H1 (cell line): ENCODE measurements at regions not wholly inside any gene's neighbourhood (a gene's known extent, or its start where the extent isn't known, plus 50 kb on each side); places are given as distances from the start of the nearest gene placed in this dataset.

Experiments used
- CTCF ChIA-PET: fragments of 300-600 bp; sonication (Branson Sonifier 250); formaldehyde crosslinking; loops from one replicate; lab custom pipeline; 2021; ENCODE audit not compliant: partially characterized antibody; lab: Charles Lee
- POLR2A ChIA-PET: fragments of 300-600 bp; sonication (Branson Sonifier 250); formaldehyde crosslinking; loops from one replicate; lab custom pipeline; 2021; ENCODE audit warnings: inconsistent platforms; ENCODE audit not compliant: partially characterized antibody; lab: Charles Lee
- DNase-seq, 2 experiments: peaks; one replicate each; pipeline versions ENCODE4 v3.0.0 to v3.0.0-alpha.2; 2010 to 2022; ENCODE audit warnings: low spot score in 2 of 2, low read depth in 1 of 2, mixed read lengths in 1 of 2
- FAIRE-seq: peaks from 2 replicates; lab custom pipeline; 2011; peaks lifted over from hg19 to GRCh38; lab: Jason Lieb, UNC
- H2AFZ ChIP-seq: 2 replicates; pipeline ENCODE4 v1.8.1; 2012; ENCODE audit warnings: low read length, inconsistent platforms
- H2AK5ac ChIP-seq: 2 replicates; pipeline ENCODE4 v1.6.1; 2013; ENCODE audit warnings: low read depth, low read length
- H2BK120ac ChIP-seq: replicated peaks from 2 replicates; pipeline ENCODE3; 2013; ENCODE audit warnings: low read depth, low read length, inconsistent platforms
- H2BK12ac ChIP-seq: 2 replicates; pipeline ENCODE4 v1.6.1; 2013; ENCODE audit warnings: low read depth, low read length
- H2BK15ac ChIP-seq: 2 replicates; pipeline ENCODE4 v1.6.1; 2013; ENCODE audit warnings: low read length
- H2BK20ac ChIP-seq: 2 replicates; pipeline ENCODE4 v1.6.1; 2013; ENCODE audit warnings: low read length
- H2BK5ac ChIP-seq: 2 replicates; pipeline ENCODE4 v1.6.1; 2013; ENCODE audit warnings: low read depth, low read length
- H3K14ac ChIP-seq: 2 replicates; pipeline ENCODE4 v1.6.1; 2013; ENCODE audit warnings: inconsistent platforms; ENCODE audit not compliant: insufficient read length
- H3K18ac ChIP-seq: 2 replicates; pipeline ENCODE4 v1.6.1; 2013; ENCODE audit warnings: low read length; ENCODE audit errors: extremely low read depth
- H3K23ac ChIP-seq: 2 replicates; pipeline ENCODE4 v1.6.1; 2013; ENCODE audit warnings: inconsistent platforms; ENCODE audit not compliant: insufficient read length
- H3K23me2 ChIP-seq: 2 replicates; pipeline ENCODE4 v1.6.1; 2013; ENCODE audit warnings: low read depth, low read length
- H3K27ac ChIP-seq: 2 replicates; pipeline ENCODE4 v1.6.1; 2011; ENCODE audit warnings: low read depth, low read length, inconsistent platforms
- H3K27me3 ChIP-seq, 4 experiments: replicated peaks in 1 of 4; 1 replicate in 1 of 4; 2 replicates in 3 of 4; pipeline versions ENCODE4 v1.6.1 to v1.8.1; 2011 to 2013; ENCODE audit warnings: low read length in 3 of 4, mild to moderate bottlenecking in 3 of 4, inconsistent platforms in 2 of 4, mixed read lengths in 2 of 4, moderate library complexity in 1 of 4; ENCODE audit not compliant: control insufficient read depth in 3 of 4, insufficient read depth in 3 of 4; ENCODE audit errors: extremely low read depth in 1 of 4
- H3K36me3 ChIP-seq, 4 experiments: 2 replicates each; pipeline versions ENCODE4 v1.6.1 to v1.8.1; 2011 to 2013; ENCODE audit warnings: mild to moderate bottlenecking in 4 of 4, low read length in 3 of 4, moderate library complexity in 2 of 4, control low read depth in 1 of 4, inconsistent platforms in 1 of 4; ENCODE audit not compliant: insufficient read depth in 4 of 4, control insufficient read depth in 2 of 4
- H3K4ac ChIP-seq: replicated peaks from 2 replicates; pipeline ENCODE3; 2013; ENCODE audit warnings: low read length, low read depth, mixed read lengths, inconsistent platforms; ENCODE audit not compliant: insufficient read length
- H3K4me1 ChIP-seq, 4 experiments: replicated peaks in 1 of 4; 1 replicate in 1 of 4; 2 replicates in 3 of 4; pipeline versions ENCODE4 v1.6.1 to v1.8.1; 2011 to 2013; ENCODE audit warnings: low read length in 3 of 4, inconsistent platforms in 2 of 4, mixed read lengths in 1 of 4; ENCODE audit not compliant: insufficient read depth in 4 of 4, control insufficient read depth in 3 of 4
- H3K4me2 ChIP-seq, 2 experiments: 2 replicates each; pipeline versions ENCODE4 v1.6.1 to v1.8.1; 2011 to 2013; ENCODE audit warnings: low read depth in 2 of 2, low read length in 2 of 2, control low read depth in 1 of 2, inconsistent platforms in 1 of 2, mild to moderate bottlenecking in 1 of 2; ENCODE audit not compliant: insufficient read depth in 1 of 2
- H3K4me3 ChIP-seq, 4 experiments: fragments of 200-600, 300-600 bp in 1 of 4; sonication (generic), shearing (Covaris generic), sonication (Bioruptor Twin) in 1 of 4; 2 replicates each; pipeline versions ENCODE4 v1.5.1 to v1.8.1; 2011 to 2016; ENCODE audit warnings: low read length in 4 of 4, low read depth in 3 of 4, control low read depth in 2 of 4, inconsistent platforms in 2 of 4, mild to moderate bottlenecking in 2 of 4, mixed read lengths in 1 of 4, moderate library complexity in 1 of 4; ENCODE audit not compliant: insufficient read depth in 2 of 4; ENCODE audit errors: extremely low read depth in 1 of 4
- H3K56ac ChIP-seq: replicated peaks from 2 replicates; pipeline ENCODE3; 2013; ENCODE audit warnings: low read depth, mild to moderate bottlenecking, mixed read lengths, low read length, inconsistent platforms; ENCODE audit not compliant: insufficient read length
- H3K79me1 ChIP-seq: 2 replicates; pipeline ENCODE4 v1.6.1; 2013; ENCODE audit warnings: low read depth, low read length, control low read depth
- H3K79me2 ChIP-seq, 2 experiments: 2 replicates each; pipeline versions ENCODE4 v1.6.1 to v1.8.1; 2012 to 2013; ENCODE audit warnings: low read length in 2 of 2, mild to moderate bottlenecking in 2 of 2, inconsistent platforms in 1 of 2; ENCODE audit not compliant: insufficient read depth in 2 of 2, control insufficient read depth in 1 of 2
- H3K9ac ChIP-seq, 4 experiments: replicated peaks in 1 of 4; 1 replicate in 1 of 4; 2 replicates in 3 of 4; pipeline versions ENCODE4 v1.6.1 to v1.8.1; 2011 to 2013; ENCODE audit warnings: low read depth in 3 of 4, low read length in 3 of 4, control low read depth in 2 of 4, mild to moderate bottlenecking in 2 of 4, moderate library complexity in 2 of 4, inconsistent platforms in 1 of 4; ENCODE audit errors: extremely low read depth in 1 of 4
- H3K9me3 ChIP-seq, 2 experiments: 2 replicates each; pipeline versions ENCODE4 v1.6.1 to v1.8.1; 2012 to 2013; ENCODE audit warnings: mild to moderate bottlenecking in 2 of 2, moderate library complexity in 2 of 2, control low read depth in 1 of 2, inconsistent platforms in 1 of 2, low read depth in 1 of 2, low read length in 1 of 2, mixed read lengths in 1 of 2; ENCODE audit not compliant: insufficient read depth in 2 of 2
- H4K20me1 ChIP-seq, 2 experiments: replicated peaks in 1 of 2; 2 replicates each; pipeline versions ENCODE3 to v1.8.1; 2011 to 2013; ENCODE audit warnings: inconsistent platforms in 2 of 2, low read length in 2 of 2, mild to moderate bottlenecking in 1 of 2; ENCODE audit not compliant: insufficient read depth in 2 of 2, control insufficient read depth in 1 of 2
- H4K5ac ChIP-seq: 2 replicates; pipeline ENCODE4 v1.6.1; 2013; ENCODE audit warnings: low read length, low read depth, mixed read lengths, inconsistent platforms; ENCODE audit not compliant: insufficient read length
- H4K8ac ChIP-seq: 2 replicates; pipeline ENCODE4 v1.8.0; 2013; ENCODE audit warnings: mild to moderate bottlenecking, moderate library complexity, low read length, inconsistent platforms; ENCODE audit not compliant: insufficient read depth; ENCODE audit errors: extremely low read depth
- H4K91ac ChIP-seq: replicated peaks from 2 replicates; pipeline ENCODE3; 2013; ENCODE audit warnings: low read length, mixed read lengths, inconsistent platforms; ENCODE audit not compliant: insufficient read length
- BACH1 ChIP-seq: IDR thresholded peaks from 2 replicates; pipeline ENCODE4 v1.6.1; 2012; ENCODE audit warnings: low read length, improper control_type of control experiment
- BRCA1 ChIP-seq: IDR thresholded peaks from 2 replicates; pipeline ENCODE4 v1.6.1; 2012; ENCODE audit warnings: low read depth, low read length, improper control_type of control experiment
- CBX8 ChIP-seq: fragments of 300-800, 300-1000 bp; sonication (generic); IDR thresholded peaks from 2 replicates; pipeline ENCODE4 v1.7.1; 2016; ENCODE audit warnings: low read depth, low read length, borderline replicate concordance
- EGR1 ChIP-seq: IDR thresholded peaks from 2 replicates; pipeline ENCODE4 v1.6.1; 2011; ENCODE audit warnings: low read depth, low read length, borderline replicate concordance
- EP300 ChIP-seq, 2 experiments: IDR thresholded peaks; 1 replicate in 1 of 2; 2 replicates in 1 of 2; pipeline ENCODE4 v1.6.1; 2011 to 2012; ENCODE audit warnings: low read depth in 2 of 2, low read length in 2 of 2, mild to moderate bottlenecking in 2 of 2, borderline replicate concordance in 1 of 2, inconsistent platforms in 1 of 2, moderate library complexity in 1 of 2
- MAFK ChIP-seq: IDR thresholded peaks from 2 replicates; pipeline ENCODE4 v1.6.1; 2012; ENCODE audit warnings: low read depth, mild to moderate bottlenecking, improper control_type of control experiment, low read length
- NANOG ChIP-seq: IDR thresholded peaks from 2 replicates; pipeline ENCODE4 v1.6.1; 2011; ENCODE audit warnings: low read length, low read depth, mild to moderate bottlenecking, inconsistent platforms; ENCODE audit not compliant: insufficient read depth, poor library complexity, severe bottlenecking
- POLR2AphosphoS5 ChIP-seq: IDR thresholded peaks from 2 replicates; pipeline ENCODE4 v1.6.1; 2011; ENCODE audit warnings: low read depth, low read length
- POU5F1 ChIP-seq: IDR thresholded peaks from 2 replicates; pipeline ENCODE4 v1.6.1; 2011; ENCODE audit warnings: low read depth, mild to moderate bottlenecking, low read length, moderate library complexity
- RBBP5 ChIP-seq: IDR thresholded peaks from 2 replicates; pipeline ENCODE4 v1.7.1; 2012; ENCODE audit warnings: low read depth, mild to moderate bottlenecking, inconsistent platforms, low read length, moderate library complexity, borderline replicate concordance
- SIN3A ChIP-seq, 2 experiments: IDR thresholded peaks in 1 of 2; conservative IDR thresholded peaks in 1 of 2; 2 replicates each; pipeline ENCODE4 v1.6.1; 2011 to 2012; ENCODE audit warnings: low read length in 2 of 2, improper control_type of control experiment in 1 of 2, low read depth in 1 of 2, mild to moderate bottlenecking in 1 of 2
- SRF ChIP-seq: IDR thresholded peaks from 2 replicates; pipeline ENCODE4 v1.6.1; 2011; ENCODE audit warnings: mild to moderate bottlenecking, low read depth, low read length, moderate library complexity
- USF2 ChIP-seq: IDR thresholded peaks from 2 replicates; pipeline ENCODE4 v1.6.1; 2011; ENCODE audit warnings: low read length, improper control_type of control experiment
- ZNF274 ChIP-seq: IDR thresholded peaks from 2 replicates; pipeline ENCODE4 v1.7.0; 2012; ENCODE audit warnings: low read length, borderline replicate concordance; ENCODE audit errors: extremely low read depth
- WGBS, 2 experiments: shearing (Covaris generic) in 1 of 2; methylation state at CpG; one replicate each; pipeline versions ENCODE4 v1.1.6 to v1.1.7; 2013 to 2015; ENCODE audit warnings: low lambda C conversion rate in 2 of 2, mixed read lengths in 2 of 2, inconsistent platforms in 1 of 2, low coverage in 1 of 2, missing lambda C conversion rate in 1 of 2; ENCODE audit not compliant: insufficient replicate concordance in 2 of 2, insufficient coverage in 1 of 2, insufficient read length in 1 of 2; ENCODE audit errors: extremely low coverage in 1 of 2, missing lambda C conversion rate in 1 of 2; 5-methylcytosine and 5-hydroxymethylcytosine counted together

GRCh38 chr11:38130976-38131375 lies 1532.9 kb upstream of the RAG2 start:
- Histone ChIP-seq H3K4me2 (peak overlapping the region in 1 of 2 experiments; percentile 44; a peak in 2 of 4 replicates), H3K27me3 (no peaks in the 10 kb centered on the region), H3K4ac (no peak overlapping the region), H4K8ac (no peak overlapping the region), H2BK15ac (no peak overlapping the region), H3K9ac (no peak overlapping the region), H4K20me1 (no peaks in the 10 kb centered on the region), H3K4me3 (peak overlapping the region in 1 of 4 experiments; percentile 11; a peak in 1 of 8 replicates), H2BK12ac (no peak overlapping the region), H2BK20ac (no peak overlapping the region), H3K23ac (no peak overlapping the region), H4K91ac (no peak overlapping the region), H2AK5ac (no peak overlapping the region), H3K79me1 (no peaks in the 10 kb centered on the region), H3K14ac (no peak overlapping the region), H3K79me2 (no peaks in the 10 kb centered on the region), H3K18ac (no peak overlapping the region), H2BK120ac (no peak overlapping the region), H3K27ac (no peak overlapping the region), H3K4me1 (peaks cover 0 to 11% (median 0%) of the 10 kb centered on the region in 4 experiments; a peak in 1 of 7 replicates), H2BK5ac (no peak overlapping the region), H2AFZ (no peak overlapping the region), H3K56ac (no peak overlapping the region), H4K5ac (no peak overlapping the region), H3K23me2 (no peaks in the 10 kb centered on the region), H3K9me3 (no peaks in the 10 kb centered on the region), H3K36me3 (no peaks in the 10 kb centered on the region; a peak in 1 of 8 replicates)
- WGBS, 2 experiments: 44% methylated on average over 3 of the region's 3 CpGs; no CpG with 5 or more reads in 1 of the 2 experiments
- FAIRE-seq (no peak), DNase-seq (no peak)
- ChIA-PET POLR2A (no interaction called here), CTCF (no interaction called here)
- TF ChIP-seq RBBP5 (no peak), SIN3A (conservative IDR thresholded peaks at IDR 0.05 in 1 of 2, IDR thresholded peaks at IDR 0.05 in 1 of 2; ENCODE audit: low read depth in 1 of 2, low read length in 2 of 2) (no peak), ZNF274 (no peak), MAFK (no peak), CBX8 (no peak), SRF (no peak), NANOG (no peak), EP300 (IDR thresholded peaks at IDR 0.05; ENCODE audit: borderline replicate concordance in 1 of 2, low read depth in 2 of 2, low read length in 2 of 2) (no peak), BRCA1 (no peak), POU5F1 (no peak), USF2 (no peak), POLR2AphosphoS5 (no peak), BACH1 (no peak), EGR1 (no peak)
